SK-N-SH (cell line): ENCODE measurements at regions not wholly inside any gene's neighbourhood (a gene's known extent, or its start where the extent isn't known, plus 50 kb on each side); places are given as distances from the start of the nearest gene placed in this dataset.

ENCODE experiments used
- CTCF ChIA-PET: fragments of 300-600, 350-600 bp; formaldehyde crosslinking; extraction: SDS; loops from one replicate; lab custom pipeline; 2021; lab: Yijun Ruan, JAX
- POLR2A ChIA-PET: fragments of 350-600 bp; sonication (Branson Sonifier 250); formaldehyde crosslinking; extraction: SDS; loops from one replicate; lab custom pipeline; 2020; ENCODE audit warnings: antibody characterized with exemption, inconsistent platforms; lab: Yijun Ruan, JAX
- DNase-seq: peaks from one replicate; pipeline ENCODE4 v3.0.0; 2012
- H2AFZ ChIP-seq: fragments of 200-600 bp; sonication (generic); 2 replicates; pipeline ENCODE4 v1.8.1; 2016; ENCODE audit warnings: antibody characterized with exemption, mild to moderate bottlenecking, low read depth
- H3F3A ChIP-seq: fragments of 200-600 bp; sonication (generic); replicated peaks from 2 replicates; pipeline ENCODE3; 2016; ENCODE audit warnings: antibody characterized with exemption, mild to moderate bottlenecking; ENCODE audit not compliant: insufficient read depth
- H3K27ac ChIP-seq, 2 experiments: fragments of 200-500 bp in 1 of 2; fragments of 200-600 bp in 1 of 2; sonication (Bioruptor generic) in 1 of 2; sonication (generic), shearing (Covaris generic) in 1 of 2; 2 replicates each; pipeline versions ENCODE4 v1.5.1 to v1.6.1; 2014 to 2016; ENCODE audit warnings: low read depth in 2 of 2, inconsistent platforms in 1 of 2, low read length in 1 of 2, mild to moderate bottlenecking in 1 of 2, mixed read lengths in 1 of 2
- H3K27me3 ChIP-seq: fragments of 200-600 bp; sonication (generic), shearing (Covaris generic); 2 replicates; pipeline ENCODE4 v1.6.1; 2016; ENCODE audit warnings: mixed run types; ENCODE audit not compliant: insufficient read depth
- H3K36me3 ChIP-seq, 2 experiments: fragments of 200-500 bp in 1 of 2; fragments of 200-600 bp in 1 of 2; sonication (Bioruptor generic) in 1 of 2; sonication (generic) in 1 of 2; replicated peaks in 1 of 2; 2 replicates each; pipeline versions ENCODE3 to v1.5.1; 2014 to 2016; ENCODE audit warnings: low read length in 1 of 2, mild to moderate bottlenecking in 1 of 2; ENCODE audit not compliant: insufficient read depth in 2 of 2, control insufficient read depth in 1 of 2
- H3K4me1 ChIP-seq, 2 experiments: fragments of 200-500 bp in 1 of 2; fragments of 200-600 bp in 1 of 2; sonication (Bioruptor generic) in 1 of 2; sonication (generic), shearing (Covaris generic) in 1 of 2; 2 replicates each; pipeline versions ENCODE4 v1.5.1 to v1.6.1; 2014 to 2016; ENCODE audit warnings: low read depth in 1 of 2, low read length in 1 of 2, mixed run types in 1 of 2; ENCODE audit not compliant: insufficient read depth in 2 of 2, control insufficient read depth in 1 of 2
- H3K4me2 ChIP-seq: fragments of 200-600 bp; sonication (generic), shearing (Covaris generic); 2 replicates; pipeline ENCODE4 v1.6.1; 2017; ENCODE audit warnings: mixed run types
- H3K4me3 ChIP-seq, 2 experiments: fragments of 200-500 bp in 1 of 2; fragments of 200-600 bp in 1 of 2; sonication (Bioruptor generic) in 1 of 2; sonication (generic), shearing (Covaris generic) in 1 of 2; 2 replicates each; pipeline versions ENCODE4 v1.5.1 to v1.8.1; 2014 to 2016; ENCODE audit warnings: low read depth in 2 of 2, inconsistent platforms in 1 of 2, low read length in 1 of 2, mild to moderate bottlenecking in 1 of 2, mixed read lengths in 1 of 2, moderate library complexity in 1 of 2
- H3K79me2 ChIP-seq: fragments of 200-600 bp; sonication (generic); 2 replicates; pipeline ENCODE4 v1.8.1; 2017; ENCODE audit warnings: mild to moderate bottlenecking; ENCODE audit not compliant: insufficient read depth
- H3K9ac ChIP-seq: fragments of 200-600 bp; sonication (generic); 2 replicates; pipeline ENCODE4 v1.6.1; 2017; ENCODE audit warnings: mixed run types
- H3K9me2 ChIP-seq: fragments of 200-600 bp; sonication (generic); 2 replicates; pipeline ENCODE4 v1.6.1; 2017; ENCODE audit warnings: mixed run types
- H3K9me3 ChIP-seq: fragments of 200-600 bp; sonication (generic); 2 replicates; pipeline ENCODE4 v1.6.1; 2017; ENCODE audit warnings: mixed run types, mild to moderate bottlenecking, moderate library complexity
- H4K20me1 ChIP-seq: fragments of 200-600 bp; sonication (generic); 2 replicates; pipeline ENCODE4 v1.6.1; 2017; ENCODE audit warnings: mild to moderate bottlenecking, mixed run types; ENCODE audit not compliant: insufficient read depth
- CTCF ChIP-seq: fragments of 200-600 bp; sonication (generic); IDR thresholded peaks from 2 replicates; pipeline ENCODE4 v1.6.1; 2017; ENCODE audit warnings: antibody characterized with exemption, mild to moderate bottlenecking, moderate library complexity
- EP300 ChIP-seq, 2 experiments: IDR thresholded peaks; 2 replicates each; pipeline versions ENCODE4 v1.4.0 to v1.6.1; 2012; ENCODE audit warnings: borderline replicate concordance in 1 of 2, low read depth in 1 of 2, low read length in 1 of 2
- EZH2phosphoT487 ChIP-seq: fragments of 200-600 bp; sonication (generic); IDR thresholded peaks from 2 replicates; pipeline ENCODE4 v1.6.1; 2017; ENCODE audit warnings: low read depth, mixed run types, mild to moderate bottlenecking, antibody characterized with exemption, moderate library complexity, borderline replicate concordance
- FOSL2 ChIP-seq: IDR thresholded peaks from 2 replicates; pipeline ENCODE4 v1.4.0; 2012; ENCODE audit warnings: low read depth, mild to moderate bottlenecking, moderate library complexity, borderline replicate concordance
- FOXM1 ChIP-seq: IDR thresholded peaks from 2 replicates; pipeline ENCODE4 v1.4.0; 2012; ENCODE audit warnings: low read depth, mild to moderate bottlenecking
- GABPA ChIP-seq: IDR thresholded peaks from 2 replicates; pipeline ENCODE4 v1.4.0; 2012; ENCODE audit warnings: low read depth, mild to moderate bottlenecking
- GATA2 ChIP-seq: sonication (generic); formaldehyde crosslinking; IDR thresholded peaks from 2 replicates; pipeline ENCODE4 v1.5.0; 2020; ENCODE audit warnings: mild to moderate bottlenecking, missing genetic modification reagents
- JUND ChIP-seq: IDR thresholded peaks from 2 replicates; pipeline ENCODE4 v1.4.0; 2012
- MAX ChIP-seq: IDR thresholded peaks from 2 replicates; pipeline ENCODE4 v1.4.0; 2012; ENCODE audit warnings: low read depth
- NRF1 ChIP-seq: IDR thresholded peaks from 2 replicates; pipeline ENCODE4 v1.6.1; 2012; ENCODE audit warnings: low read depth, mild to moderate bottlenecking, low read length
- RAD21 ChIP-seq: IDR thresholded peaks from 2 replicates; pipeline ENCODE4 v1.6.1; 2012; ENCODE audit warnings: mild to moderate bottlenecking, low read length
- REST ChIP-seq: IDR thresholded peaks from 2 replicates; pipeline ENCODE4 v1.6.1; 2012; ENCODE audit warnings: mild to moderate bottlenecking, low read depth, low read length, moderate library complexity
- RFX5 ChIP-seq: IDR thresholded peaks from 2 replicates; pipeline ENCODE4 v1.6.1; 2012; ENCODE audit warnings: mild to moderate bottlenecking, improper control_type of control experiment, low read length
- RXRA ChIP-seq: IDR thresholded peaks from 2 replicates; pipeline ENCODE4 v1.4.0; 2012; ENCODE audit warnings: low read depth, mild to moderate bottlenecking, borderline replicate concordance
- SIN3A ChIP-seq: IDR thresholded peaks from 2 replicates; pipeline ENCODE4 v1.6.1; 2012; ENCODE audit warnings: low read depth, mild to moderate bottlenecking, low read length, moderate library complexity, borderline replicate concordance
- SMC3 ChIP-seq: IDR thresholded peaks from 2 replicates; pipeline ENCODE4 v1.6.1; 2012; ENCODE audit warnings: low read depth, low read length, improper control_type of control experiment
- TAF1 ChIP-seq: IDR thresholded peaks from 2 replicates; pipeline ENCODE4 v1.6.1; 2012; ENCODE audit warnings: low read depth, mild to moderate bottlenecking, low read length, moderate library complexity, borderline replicate concordance
- TEAD4 ChIP-seq: IDR thresholded peaks from 2 replicates; pipeline ENCODE4 v1.4.0; 2012; ENCODE audit warnings: mild to moderate bottlenecking, borderline replicate concordance; ENCODE audit not compliant: insufficient read depth
- USF2 ChIP-seq: fragments of 150-350 bp; IDR thresholded peaks from 2 replicates; pipeline ENCODE4 v1.6.1; 2017; ENCODE audit warnings: antibody characterized with exemption, low read length, low read depth, borderline replicate concordance
- YY1 ChIP-seq: IDR thresholded peaks from 2 replicates; pipeline ENCODE4 v1.4.0; 2012; ENCODE audit warnings: low read depth, mild to moderate bottlenecking
- ZBTB33 ChIP-seq: IDR thresholded peaks from 2 replicates; pipeline ENCODE4 v1.4.0; 2012; ENCODE audit warnings: low read depth, borderline replicate concordance
- WGBS: methylation state at CpG from one replicate; pipeline ENCODE4 v1.1.6; 2017; ENCODE audit warnings: low lambda C conversion rate; 5-methylcytosine and 5-hydroxymethylcytosine counted together

GRCh38 chr4:134935320-134935719 is 733.7 kb upstream of the PABPC4L start (continued):
- TF ChIP-seq SMC3 (peak; percentile 23; the same call in 1 of the 2 replicates), TAF1 (no peak), RXRA (no peak), RFX5 (no peak), EZH2phosphoT487 (no peak), GABPA (no peak), USF2 (no peak), REST (no peak), MAX (no peak), EP300 (IDR thresholded peaks at IDR 0.05; ENCODE audit: borderline replicate concordance in 1 of 2, low read depth in 1 of 2, low read length in 1 of 2) (no peak), YY1 (no peak), CTCF (peak; percentile 59), FOXM1 (no peak)

GRCh38 chr4:134934036-134934808 is 732.6 kb upstream of the PABPC4L start:
- Histone ChIP-seq H4K20me1 (no peaks in the 10 kb centered on the region), H3K9me2 (no peaks in the 10 kb centered on the region), H3K27ac (no peak overlapping the region), H3F3A (no peaks in the 10 kb centered on the region), H3K27me3 (no peaks in the 10 kb centered on the region), H3K4me1 (no peaks in the 10 kb centered on the region), H3K9me3 (no peaks in the 10 kb centered on the region), H3K79me2 (no peaks in the 10 kb centered on the region), H3K4me3 (no peak overlapping the region), H3K4me2 (no peak overlapping the region), H3K9ac (no peak overlapping the region), H2AFZ (no peak overlapping the region), H3K36me3 (no peaks in the 10 kb centered on the region)
- ChIA-PET CTCF (no interaction called here), POLR2A (no interaction called here)
- WGBS: 56% methylated on average over 10 of the region's 10 CpGs
- no peak for DNase-seq
- TF ChIP-seq GATA2 (CRISPR knock-in tag) (no peak), ZBTB33 (no peak), RFX5 (no peak), RXRA (no peak), USF2 (no peak), TEAD4 (no peak), JUND (no peak), EP300 (IDR thresholded peaks at IDR 0.05; ENCODE audit: borderline replicate concordance in 1 of 2, low read depth in 1 of 2, low read length in 1 of 2) (no peak), FOSL2 (no peak), NRF1 (no peak), SIN3A (no peak), RAD21 (no peak)
